ENCODE measurements at regions not wholly inside any gene's neighbourhood (a gene's known extent, or its start where the extent isn't known, plus 50 kb on each side); places are given as distances from the start of the nearest gene placed in this dataset.

DNA sequence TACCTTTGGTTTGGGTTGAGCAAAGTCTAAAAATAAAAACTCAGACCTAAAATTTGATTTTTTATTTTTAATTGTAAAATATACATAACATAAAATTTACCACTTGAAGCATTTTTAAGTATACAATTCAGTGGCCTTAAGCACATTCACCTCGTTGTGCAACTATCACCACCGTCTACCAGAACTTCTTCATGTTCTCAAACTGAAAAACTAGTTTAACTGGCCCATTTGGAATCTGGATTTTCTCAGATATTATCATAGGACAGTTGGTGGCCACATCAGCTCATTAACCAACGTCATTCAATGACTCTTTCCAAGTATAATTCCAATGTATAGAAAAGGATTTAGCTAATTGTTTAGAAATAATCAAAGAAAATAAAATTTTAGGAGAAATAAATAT, 319.3 kb downstream of the TLE1 start:
- Histone ChIP-seq H3K9ac (ENCODE audit: low read length) (no peak overlapping the region), H3F3A (ENCODE audit: insufficient read depth, low read length) (no peaks in the 10 kb centered on the region), H4K20me1 (ENCODE audit: insufficient read depth, low read length) (no peaks in the 10 kb centered on the region; the same call in 1 of the 2 replicates), H3K4me3 (ENCODE audit: low read length) (no peak overlapping the region), H3K9me2 (replicated peaks; ENCODE audit: insufficient read depth, low read length) (no peaks in the 10 kb centered on the region), H3K79me2 (ENCODE audit: low read length) (no peaks in the 10 kb centered on the region), H2AFZ (ENCODE audit: low read length) (no peak overlapping the region), H3K4me2 (ENCODE audit: low read depth, low read length) (no peak overlapping the region), H3K4me1 (ENCODE audit: low read length) (0 out of 2 replicates have a peak, but pooled peaks cover 6% of the 10 kb centered on the region), H3K27ac (ENCODE audit: low read length) (no peak overlapping the region), H3K27me3 (replicated peaks; ENCODE audit: insufficient read depth, low read length) (no peaks in the 10 kb centered on the region), H3K9me3 (replicated peaks; ENCODE audit: insufficient read depth, low read length) (no peaks in the 10 kb centered on the region), H3K36me3 (replicated peaks; ENCODE audit: insufficient read depth, low read length) (no peaks in the 10 kb centered on the region)
- TF ChIP-seq, protein P1, sequence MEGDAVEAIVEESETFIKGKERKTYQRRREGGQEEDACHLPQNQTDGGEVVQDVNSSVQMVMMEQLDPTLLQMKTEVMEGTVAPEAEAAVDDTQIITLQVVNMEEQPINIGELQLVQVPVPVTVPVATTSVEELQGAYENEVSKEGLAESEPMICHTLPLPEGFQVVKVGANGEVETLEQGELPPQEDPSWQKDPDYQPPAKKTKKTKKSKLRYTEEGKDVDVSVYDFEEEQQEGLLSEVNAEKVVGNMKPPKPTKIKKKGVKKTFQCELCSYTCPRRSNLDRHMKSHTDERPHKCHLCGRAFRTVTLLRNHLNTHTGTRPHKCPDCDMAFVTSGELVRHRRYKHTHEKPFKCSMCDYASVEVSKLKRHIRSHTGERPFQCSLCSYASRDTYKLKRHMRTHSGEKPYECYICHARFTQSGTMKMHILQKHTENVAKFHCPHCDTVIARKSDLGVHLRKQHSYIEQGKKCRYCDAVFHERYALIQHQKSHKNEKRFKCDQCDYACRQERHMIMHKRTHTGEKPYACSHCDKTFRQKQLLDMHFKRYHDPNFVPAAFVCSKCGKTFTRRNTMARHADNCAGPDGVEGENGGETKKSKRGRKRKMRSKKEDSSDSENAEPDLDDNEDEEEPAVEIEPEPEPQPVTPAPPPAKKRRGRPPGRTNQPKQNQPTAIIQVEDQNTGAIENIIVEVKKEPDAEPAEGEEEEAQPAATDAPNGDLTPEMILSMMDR (IDR thresholded peaks at IDR 0.05; ENCODE audit: low read length), result no peak
- TF ChIP-seq EZH2phosphoT487 (IDR thresholded peaks at IDR 0.05; ENCODE audit: low read length), result no peak
- TF ChIP-seq EZH2 (optimal IDR thresholded peaks at IDR 0.05; ENCODE audit: low read depth, low read length), result no peak
- DNase-seq, result no peak

DNA sequence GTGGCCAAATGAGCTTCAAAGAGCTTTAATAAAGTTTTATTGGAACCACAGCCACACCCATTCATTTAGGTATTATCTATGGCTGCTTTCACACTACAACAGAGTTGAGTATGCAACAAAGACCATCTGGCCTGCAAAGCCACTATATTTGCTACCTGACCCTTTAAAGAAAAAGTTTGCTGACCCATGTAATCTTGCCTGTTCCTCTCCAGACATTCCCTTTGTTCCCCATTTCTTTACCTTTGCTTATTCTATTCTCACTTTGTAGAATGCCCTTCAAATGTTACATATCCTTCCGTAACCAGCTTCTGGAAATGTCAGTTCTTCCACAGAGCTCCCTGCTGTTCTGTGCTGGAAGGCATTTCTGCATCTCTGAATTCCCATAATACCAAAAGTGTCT, 320.2 kb downstream of the TLE1 start:
- Histone ChIP-seq H3K4me2 (ENCODE audit: low read depth, low read length) (no peak overlapping the region), H3K9me3 (replicated peaks; ENCODE audit: insufficient read depth, low read length) (no peaks in the 10 kb centered on the region), H3K36me3 (replicated peaks; ENCODE audit: insufficient read depth, low read length) (no peaks in the 10 kb centered on the region), H3K79me2 (ENCODE audit: low read length) (no peaks in the 10 kb centered on the region), H2AFZ (ENCODE audit: low read length) (no peak overlapping the region), H3K4me3 (ENCODE audit: low read length) (no peak overlapping the region), H3K9me2 (replicated peaks; ENCODE audit: insufficient read depth, low read length) (no peaks in the 10 kb centered on the region), H4K20me1 (ENCODE audit: insufficient read depth, low read length) (no peaks in the 10 kb centered on the region), H3K4me1 (ENCODE audit: low read length) (0 out of 2 replicates have a peak, but pooled peaks cover under 1% of the 10 kb centered on the region), H3K27me3 (replicated peaks; ENCODE audit: insufficient read depth, low read length) (no peaks in the 10 kb centered on the region), H3F3A (ENCODE audit: insufficient read depth, low read length) (no peaks in the 10 kb centered on the region), H3K27ac (ENCODE audit: low read length) (no peak overlapping the region), H3K9ac (ENCODE audit: low read length) (no peak overlapping the region)
- TF ChIP-seq EZH2 (optimal IDR thresholded peaks at IDR 0.05; ENCODE audit: low read depth, low read length) (no peak), EZH2phosphoT487 (IDR thresholded peaks at IDR 0.05; ENCODE audit: low read length) (no peak)
- TF ChIP-seq, protein P1 (IDR thresholded peaks at IDR 0.05; ENCODE audit: low read length), result no peak
- no peak for DNase-seq

DNA sequence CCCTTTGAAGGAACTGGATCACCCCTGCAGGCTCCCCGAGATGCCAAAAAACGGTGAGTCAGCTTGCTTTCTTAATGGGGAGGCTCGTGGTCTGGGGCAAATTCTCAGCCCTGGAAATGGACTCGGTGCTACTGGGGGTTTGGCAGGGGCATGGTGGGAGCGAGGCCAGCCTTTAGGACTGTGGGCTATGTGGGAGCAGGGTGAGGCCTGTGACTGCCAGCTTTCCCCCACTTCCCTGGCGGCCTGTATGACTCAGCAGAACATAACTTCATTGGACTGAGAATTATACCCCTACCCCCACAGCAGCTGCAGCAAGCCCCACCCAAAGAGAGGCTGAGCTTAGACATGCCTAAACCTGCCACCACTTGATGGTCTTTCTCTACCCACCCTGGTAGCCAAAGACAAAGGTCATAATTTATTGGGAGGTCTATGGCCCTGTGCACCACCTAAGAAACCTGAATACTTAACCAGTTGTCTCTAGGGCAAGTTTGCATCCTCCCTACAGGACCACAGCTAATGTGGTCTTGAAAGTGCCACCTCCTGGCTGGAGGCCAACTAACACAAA, 325.3 kb downstream of the TLE1 start:
- no peaks in the 10 kb centered on the region for H4K20me1 ChIP-seq (ENCODE audit: insufficient read depth, low read length)
- no peaks in the 10 kb centered on the region for H3K27me3 ChIP-seq (replicated peaks; ENCODE audit: insufficient read depth, low read length)
- no peaks in the 10 kb centered on the region for H3K4me1 ChIP-seq (ENCODE audit: low read length)
- H3K9me3 ChIP-seq (replicated peaks; ENCODE audit: insufficient read depth, low read length), result no peaks in the 10 kb centered on the region
- TF ChIP-seq EZH2phosphoT487 (IDR thresholded peaks at IDR 0.05; ENCODE audit: low read length) (no peak), EZH2 (optimal IDR thresholded peaks at IDR 0.05; ENCODE audit: low read depth, low read length) (no peak)
- TF ChIP-seq, protein P1 (IDR thresholded peaks at IDR 0.05; ENCODE audit: low read length), result no peak
- no peaks in the 10 kb centered on the region for H3K36me3 ChIP-seq (replicated peaks; ENCODE audit: insufficient read depth, low read length)
- no peaks in the 10 kb centered on the region for H3K9me2 ChIP-seq (replicated peaks; ENCODE audit: insufficient read depth, low read length)
- no peaks in the 10 kb centered on the region for H3F3A ChIP-seq (ENCODE audit: insufficient read depth, low read length)
- H3K27ac ChIP-seq (ENCODE audit: low read length), result no peak overlapping the region
- H3K4me2 ChIP-seq (ENCODE audit: low read depth, low read length), result no peak overlapping the region
- H2AFZ ChIP-seq (ENCODE audit: low read length), result no peak overlapping the region
- DNase-seq, result no peak
- H3K9ac ChIP-seq (ENCODE audit: low read length), result no peak overlapping the region
- no peaks in the 10 kb centered on the region for H3K79me2 ChIP-seq (ENCODE audit: low read length)
- no peak overlapping the region for H3K4me3 ChIP-seq (ENCODE audit: low read length)
